Fibroblast of villous mesenchyme (primary cell): ENCODE measurements at regions not wholly inside any gene's neighbourhood (a gene's known extent, or its start where the extent isn't known, plus 50 kb on each side); places are given as distances from the start of the nearest gene placed in this dataset.

Source experiments
- DNase-seq: peaks from one replicate; pipeline ENCODE4 v3.0.0-alpha.2; 2010; ENCODE audit warnings: low read depth
- H3K4me3 ChIP-seq: 2 replicates; pipeline ENCODE4 v1.5.1; 2011; ENCODE audit warnings: low read depth, mild to moderate bottlenecking, low read length
- TF ChIP-seq, protein P1 (sequence below): IDR thresholded peaks from 2 replicates; pipeline ENCODE4 v1.5.1; 2012; ENCODE audit warnings: low read depth, mild to moderate bottlenecking, low read length; ENCODE audit not compliant: insufficient read depth

DNA sequence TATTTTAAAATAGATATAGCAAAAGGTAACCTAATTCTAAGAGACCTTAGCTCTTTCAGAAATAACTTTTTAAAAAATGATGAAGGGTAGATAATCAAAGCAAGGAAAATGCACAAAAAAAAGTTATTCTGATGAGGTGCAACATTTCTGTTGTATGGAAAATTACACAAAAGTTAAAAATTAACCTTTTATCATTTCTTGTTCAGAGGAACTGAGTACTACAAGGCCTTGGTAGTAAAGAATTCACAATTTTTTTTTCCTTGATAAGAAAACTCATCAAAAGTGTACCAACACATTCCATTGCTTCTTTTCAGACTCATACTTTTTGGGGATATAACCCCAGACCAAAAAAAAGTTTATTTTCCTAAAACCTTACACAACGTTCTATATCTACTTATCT lies 213.0 kb downstream of the IL15 start:
- TF ChIP-seq, protein P1, sequence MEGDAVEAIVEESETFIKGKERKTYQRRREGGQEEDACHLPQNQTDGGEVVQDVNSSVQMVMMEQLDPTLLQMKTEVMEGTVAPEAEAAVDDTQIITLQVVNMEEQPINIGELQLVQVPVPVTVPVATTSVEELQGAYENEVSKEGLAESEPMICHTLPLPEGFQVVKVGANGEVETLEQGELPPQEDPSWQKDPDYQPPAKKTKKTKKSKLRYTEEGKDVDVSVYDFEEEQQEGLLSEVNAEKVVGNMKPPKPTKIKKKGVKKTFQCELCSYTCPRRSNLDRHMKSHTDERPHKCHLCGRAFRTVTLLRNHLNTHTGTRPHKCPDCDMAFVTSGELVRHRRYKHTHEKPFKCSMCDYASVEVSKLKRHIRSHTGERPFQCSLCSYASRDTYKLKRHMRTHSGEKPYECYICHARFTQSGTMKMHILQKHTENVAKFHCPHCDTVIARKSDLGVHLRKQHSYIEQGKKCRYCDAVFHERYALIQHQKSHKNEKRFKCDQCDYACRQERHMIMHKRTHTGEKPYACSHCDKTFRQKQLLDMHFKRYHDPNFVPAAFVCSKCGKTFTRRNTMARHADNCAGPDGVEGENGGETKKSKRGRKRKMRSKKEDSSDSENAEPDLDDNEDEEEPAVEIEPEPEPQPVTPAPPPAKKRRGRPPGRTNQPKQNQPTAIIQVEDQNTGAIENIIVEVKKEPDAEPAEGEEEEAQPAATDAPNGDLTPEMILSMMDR: no peak
- no peak overlapping the region for H3K4me3 ChIP-seq
- no peak for DNase-seq

DNA sequence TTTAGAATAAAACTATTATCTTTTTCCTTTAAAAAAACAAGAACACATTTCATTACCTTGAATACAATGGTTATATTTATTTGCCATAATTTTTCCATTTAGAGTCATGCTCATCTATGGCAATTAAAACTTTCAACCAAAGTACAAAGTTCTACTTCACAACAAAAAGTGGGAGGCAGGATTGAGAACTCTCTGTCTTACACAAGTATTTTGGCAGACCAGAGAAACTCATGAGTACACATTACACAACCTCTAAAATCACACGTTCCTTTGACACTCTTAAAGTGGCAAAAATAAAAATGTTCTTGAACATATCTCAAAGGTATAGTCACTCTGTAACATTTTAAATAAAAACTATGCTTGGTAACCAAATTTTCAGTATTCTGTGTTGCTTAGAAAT lies 213.4 kb downstream of the IL15 start:
- DNase-seq: peak; percentile 29
- TF ChIP-seq, protein P1: no peak
- no peak overlapping the region for H3K4me3 ChIP-seq

DNA sequence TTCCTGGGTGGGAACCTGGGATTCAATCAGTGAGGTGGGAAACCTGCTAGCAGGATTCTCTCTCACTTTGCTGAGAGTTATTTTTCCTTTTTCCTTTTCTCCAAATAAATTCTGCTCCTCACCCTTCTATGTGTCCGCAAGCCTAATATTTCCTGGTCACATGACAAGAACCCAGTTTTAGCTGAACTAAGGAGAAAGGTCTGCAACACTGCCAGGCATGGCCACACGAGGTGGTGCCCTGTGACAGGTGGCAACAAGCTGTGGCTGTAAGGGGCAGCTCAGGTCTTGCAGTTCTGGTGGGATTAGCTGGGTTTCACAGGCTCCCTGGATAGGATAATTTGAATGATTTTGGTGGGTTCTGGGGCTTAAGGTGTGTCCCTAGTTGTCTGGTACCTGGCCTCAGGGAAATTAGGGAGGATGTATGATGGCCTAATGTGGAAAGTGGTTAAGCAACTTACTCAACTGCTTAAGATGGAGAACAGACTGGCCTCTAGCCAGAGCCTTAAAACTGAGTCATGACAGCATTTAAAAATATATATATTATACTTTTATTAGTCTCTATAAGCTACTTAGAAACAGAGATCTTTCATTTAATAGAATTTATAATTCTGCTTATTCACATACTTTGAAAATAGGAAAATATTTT lies 215.0 kb downstream of the IL15 start:
- TF ChIP-seq, protein P1: no peak
- no peak overlapping the region for H3K4me3 ChIP-seq
- DNase-seq: peak; percentile 5

DNA sequence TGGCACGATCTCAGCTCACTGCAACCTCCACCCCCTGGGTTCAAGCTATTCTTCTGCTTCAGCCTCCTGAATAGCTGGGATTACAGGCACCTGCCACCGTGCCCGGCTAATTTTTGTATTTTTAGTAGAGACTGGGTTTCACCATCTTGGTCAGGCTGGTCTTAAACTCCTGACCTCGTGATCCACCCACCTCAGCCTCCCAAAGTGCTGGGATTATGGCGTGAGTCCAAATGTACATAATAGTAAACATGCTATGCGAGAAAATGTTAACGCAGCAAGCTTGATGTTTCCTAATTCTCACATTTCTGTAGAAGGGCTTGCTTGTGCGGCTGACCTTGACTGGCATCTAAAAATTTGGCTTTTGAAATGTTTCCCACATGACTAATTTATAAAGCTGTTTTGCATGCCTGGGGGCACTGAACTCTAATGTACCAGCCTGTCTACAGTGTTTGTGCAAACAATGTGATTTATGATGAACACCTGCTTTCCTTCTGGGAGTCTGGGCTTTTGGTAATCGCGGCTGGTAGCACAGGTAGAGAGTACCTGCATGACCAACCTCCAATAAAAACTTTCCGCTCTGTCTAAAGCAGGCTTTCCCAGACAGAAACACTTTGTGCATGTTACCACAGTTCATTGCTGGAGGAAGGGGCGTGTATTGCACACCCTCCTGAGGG lies 216.8 kb downstream of the IL15 start:
- H3K4me3 ChIP-seq: no peak overlapping the region
- TF ChIP-seq, protein P1: no peak
- DNase-seq: no peak

DNA sequence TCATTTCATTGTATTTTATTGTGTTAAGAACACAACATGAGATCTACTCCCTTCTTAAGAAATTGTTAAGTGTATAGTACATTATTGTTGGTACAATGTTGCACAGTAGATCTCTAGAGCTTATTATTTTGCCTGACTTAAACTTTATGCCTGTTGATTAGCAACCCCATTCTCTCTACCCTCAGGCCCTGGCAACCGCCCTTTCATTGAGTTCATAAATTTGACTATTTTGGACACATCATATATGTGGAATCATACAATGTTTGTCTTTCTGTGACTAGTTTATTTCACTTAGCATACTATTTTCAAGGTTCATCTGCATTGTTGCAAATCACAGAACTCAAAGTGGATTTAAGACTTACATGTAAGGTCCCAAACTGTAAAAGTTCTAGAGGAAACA lies 222.1 kb downstream of the IL15 start:
- TF ChIP-seq, protein P1: no peak
- no peak overlapping the region for H3K4me3 ChIP-seq
- DNase-seq: no peak

DNA sequence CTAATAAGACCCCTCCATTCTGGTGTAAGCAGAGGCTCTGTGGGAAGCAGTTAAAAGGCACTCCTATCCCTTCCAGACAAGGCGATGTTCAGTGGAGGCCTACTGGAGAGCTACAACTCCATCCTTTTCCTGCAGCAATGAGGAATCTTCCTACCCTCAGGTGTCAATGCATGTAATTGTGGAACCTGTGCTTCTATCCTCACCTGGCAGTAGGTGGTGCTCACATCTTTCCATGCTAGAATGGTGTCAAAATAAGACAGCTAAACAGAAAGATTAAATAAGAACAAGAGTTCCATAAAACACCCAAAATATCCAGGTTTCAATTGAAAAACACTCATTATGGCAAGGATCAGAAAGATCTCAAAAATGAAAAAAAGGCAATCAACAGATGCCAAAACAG lies 224.6 kb downstream of the IL15 start:
- DNase-seq: no peak
- TF ChIP-seq, protein P1: no peak
- H3K4me3 ChIP-seq: no peak overlapping the region

DNA sequence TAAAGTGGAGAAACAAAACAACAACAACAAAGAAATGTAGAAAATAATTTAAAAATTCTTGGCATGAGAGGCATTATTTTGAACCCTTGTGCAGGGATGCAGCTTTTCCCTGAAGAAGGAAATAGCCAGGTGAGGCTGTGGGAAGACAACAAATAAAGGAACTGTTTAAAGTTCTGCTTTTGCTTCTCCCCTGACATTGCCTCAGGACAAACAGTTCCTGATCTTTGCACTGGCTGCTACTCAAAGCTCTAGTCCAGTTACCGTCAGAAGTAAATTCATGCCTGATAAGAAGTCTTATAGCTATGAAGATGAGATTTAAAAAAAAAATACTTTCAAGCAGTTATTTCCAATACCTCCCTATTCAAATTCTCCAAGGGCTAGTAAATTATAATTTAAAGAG lies 233.8 kb downstream of the IL15 start:
- DNase-seq: peak; percentile 4
- TF ChIP-seq, protein P1: no peak
- H3K4me3 ChIP-seq: no peak overlapping the region
